ENCODE measurements at regions not wholly inside any gene's neighbourhood (a gene's known extent, or its start where the extent isn't known, plus 50 kb on each side); places are given as distances from the start of the nearest gene placed in this dataset.
"Not testable (repeated sequence)": the region's sequence is repeated elsewhere in the genome, so short reads cannot be mapped to it uniquely, and the experiment has no call there.

DNA sequence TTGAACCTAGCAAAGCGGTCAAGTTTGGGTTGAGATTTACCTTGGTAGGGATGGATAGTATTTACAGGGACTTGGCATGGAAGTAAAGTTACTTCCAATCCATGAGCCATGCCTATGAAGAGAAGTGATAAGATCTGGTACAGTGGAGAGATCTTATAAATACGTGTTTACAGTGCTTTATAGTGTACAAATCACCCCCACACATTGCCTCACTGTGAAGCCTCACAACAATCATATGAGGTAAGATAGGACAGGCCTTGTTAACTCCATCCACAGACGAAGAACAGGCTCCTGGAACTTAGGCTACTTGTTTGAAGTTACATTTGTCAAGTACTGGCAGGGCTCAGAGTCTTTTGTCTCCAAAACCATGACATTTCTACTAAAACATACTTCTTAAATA lies 159.8 kb downstream of the PLPPR4 start:
- H3K4me1 Mint-ChIP-seq (ENCODE audit: low read depth) = no peaks in the 10 kb centered on the region
- H3K9me3 Mint-ChIP-seq (ENCODE audit: low read depth) = peaks cover 15% of the 10 kb centered on the region
- no peak for TF ChIP-seq CTCF (IDR thresholded peaks at IDR 0.05)
- H3K27ac Mint-ChIP-seq (ENCODE audit: unreplicated experiment) = no peak overlapping the region
- peaks cover 13% of the 10 kb centered on the region for H3K27me3 Mint-ChIP-seq (ENCODE audit: low read depth)
- no peak overlapping the region for H3K4me3 Mint-ChIP-seq (ENCODE audit: unreplicated experiment)
- no peaks in the 10 kb centered on the region for H3K36me3 Mint-ChIP-seq (ENCODE audit: low read depth)
- no peak for DNase-seq (ENCODE audit: low spot score)

- Mint-ChIP-seq H3K36me3 (ENCODE audit: low read depth) (no peaks in the 10 kb centered on the region), H3K4me3 (ENCODE audit: unreplicated experiment) (no peak overlapping the region), H3K4me1 (ENCODE audit: low read depth) (no peaks in the 10 kb centered on the region), H3K27ac (ENCODE audit: unreplicated experiment) (no peak overlapping the region), H3K9me3 (ENCODE audit: low read depth) (no peaks in the 10 kb centered on the region), H3K27me3 (ENCODE audit: low read depth) (peaks cover 6% of the 10 kb centered on the region)
- no peak for TF ChIP-seq CTCF (IDR thresholded peaks at IDR 0.05)
- no peak for DNase-seq (ENCODE audit: low spot score)
These were observed 165.5 kb downstream of the PLPPR4 start for GRCh38 chr1:99429754-99430153.

DNA sequence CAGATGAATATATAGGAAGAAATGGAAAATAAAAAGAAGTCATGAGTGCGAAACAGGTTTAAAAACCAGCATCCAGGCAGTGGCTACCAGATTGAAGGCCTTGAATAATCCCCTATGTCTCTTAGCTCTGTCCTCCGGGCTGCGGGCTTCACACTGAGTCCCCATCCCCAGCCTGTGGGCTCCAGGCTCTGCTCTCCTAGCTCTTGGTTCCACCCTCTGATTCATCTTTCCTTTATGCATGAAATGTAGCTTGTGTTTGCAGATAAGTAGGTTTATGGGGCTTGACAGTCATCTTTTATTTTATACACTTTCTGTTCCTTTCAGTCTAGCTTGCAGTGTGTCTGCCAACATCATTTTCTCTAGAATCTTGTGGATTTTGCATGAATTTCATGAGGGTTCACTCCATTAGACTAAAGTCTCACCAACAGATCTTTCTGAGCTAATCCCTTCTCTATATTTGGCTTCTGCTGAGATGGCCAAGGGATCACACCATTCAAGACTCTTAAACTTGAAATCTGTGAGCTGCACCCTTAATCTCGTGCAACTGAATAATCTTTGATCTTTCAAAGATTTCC lies 174.5 kb downstream of the PLPPR4 start:
- Mint-ChIP-seq H3K4me1 (ENCODE audit: low read depth) (peaks cover 10% of the 10 kb centered on the region), H3K4me3 (ENCODE audit: unreplicated experiment) (no peak overlapping the region), H3K36me3 (ENCODE audit: low read depth) (no peaks in the 10 kb centered on the region), H3K27me3 (ENCODE audit: low read depth) (peaks cover 9% of the 10 kb centered on the region), H3K9me3 (ENCODE audit: low read depth) (no peaks in the 10 kb centered on the region), H3K27ac (ENCODE audit: unreplicated experiment) (no peak overlapping the region)
- TF ChIP-seq CTCF (IDR thresholded peaks at IDR 0.05) = no peak
- no peak for DNase-seq (ENCODE audit: low spot score)

DNA sequence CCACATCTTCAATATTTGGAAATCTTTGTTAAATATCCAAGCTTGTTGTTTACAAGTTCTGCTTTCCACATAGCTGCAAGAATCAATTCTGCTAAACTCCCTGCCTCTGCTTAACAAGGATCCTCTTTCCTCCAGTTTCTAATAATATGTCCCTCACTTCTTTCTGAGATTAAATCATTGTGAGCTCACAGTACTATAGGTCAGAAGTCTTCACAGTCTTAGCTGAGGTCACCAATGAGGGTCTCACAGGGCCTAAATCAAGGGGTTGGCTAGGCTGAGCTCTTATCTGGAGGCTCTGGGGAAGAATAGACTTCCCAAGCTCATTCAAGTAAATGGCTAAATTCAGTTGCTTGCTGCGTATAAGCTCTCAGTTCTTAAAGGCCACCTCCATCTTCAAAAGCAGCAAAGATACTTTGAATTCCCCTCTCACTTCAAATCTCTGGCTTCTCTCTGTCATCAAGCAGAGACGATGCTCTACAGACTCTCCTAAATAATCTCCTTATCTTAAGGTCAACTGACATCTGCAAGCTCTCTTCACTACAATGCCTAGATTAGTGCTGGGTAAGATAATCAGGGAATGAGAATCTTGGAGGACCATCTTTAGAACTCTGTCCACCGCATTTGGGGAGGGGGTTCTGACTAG lies 175.3 kb downstream of the PLPPR4 start:
- peaks cover 10% of the 10 kb centered on the region for H3K4me1 Mint-ChIP-seq (ENCODE audit: low read depth)
- no peaks in the 10 kb centered on the region for H3K9me3 Mint-ChIP-seq (ENCODE audit: low read depth)
- TF ChIP-seq CTCF (IDR thresholded peaks at IDR 0.05) = no peak
- H3K27ac Mint-ChIP-seq (ENCODE audit: unreplicated experiment) = no peak overlapping the region
- peaks cover 9% of the 10 kb centered on the region for H3K27me3 Mint-ChIP-seq (ENCODE audit: low read depth)
- no peaks in the 10 kb centered on the region for H3K36me3 Mint-ChIP-seq (ENCODE audit: low read depth)
- H3K4me3 Mint-ChIP-seq (ENCODE audit: unreplicated experiment) = no peak overlapping the region
- no peak for DNase-seq (ENCODE audit: low spot score)

- no peak for DNase-seq (ENCODE audit: low spot score)
- Mint-ChIP-seq H3K27me3 (ENCODE audit: low read depth) (peaks cover 6% of the 10 kb centered on the region), H3K4me3 (ENCODE audit: unreplicated experiment) (no peak overlapping the region)
These were observed 177.2 kb downstream of the PLPPR4 start for GRCh38 chr1:99441299-99442095.

DNA sequence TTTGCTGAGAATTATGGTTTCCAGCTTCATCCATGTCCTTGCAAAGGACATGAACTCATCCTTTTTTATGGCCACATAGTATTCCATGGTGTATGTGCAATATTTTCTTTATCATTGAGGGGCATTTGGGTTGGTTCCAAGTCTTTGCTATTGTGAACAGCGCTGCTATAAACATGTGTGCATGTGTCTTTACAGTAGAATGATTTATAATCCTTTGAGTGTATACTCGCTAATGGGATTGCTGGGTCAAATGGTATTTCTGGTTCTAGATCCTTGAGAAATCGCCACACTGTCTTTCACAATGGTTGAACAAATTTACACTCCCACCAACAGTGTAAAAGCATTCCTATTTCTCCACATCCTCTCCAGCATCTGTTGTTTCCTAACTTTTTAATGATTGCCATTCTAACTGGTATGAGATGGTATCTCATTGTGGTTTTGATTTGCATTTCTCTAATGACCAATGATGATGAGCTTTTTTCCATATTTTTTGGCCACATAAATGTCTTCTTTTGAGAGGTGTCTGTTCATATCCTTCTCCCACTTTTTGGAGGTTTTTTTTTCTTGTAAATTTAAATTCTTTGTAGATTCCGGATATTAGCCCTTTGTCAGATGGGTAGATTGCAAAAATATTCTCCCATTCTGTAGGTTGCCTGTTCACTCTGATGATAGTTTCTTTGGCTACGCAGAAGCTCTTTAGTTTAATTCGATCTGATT lies 180.1 kb downstream of the PLPPR4 start:
- not testable (repeated sequence) for H3K9me3 Mint-ChIP-seq (ENCODE audit: low read depth); H3K4me3 Mint-ChIP-seq (ENCODE audit: unreplicated experiment); H3K36me3 Mint-ChIP-seq (ENCODE audit: low read depth); H3K27ac Mint-ChIP-seq (ENCODE audit: unreplicated experiment); DNase-seq (ENCODE audit: low spot score); H3K27me3 Mint-ChIP-seq (ENCODE audit: low read depth)
- peaks cover 21% of the 10 kb centered on the region for H3K4me1 Mint-ChIP-seq (ENCODE audit: low read depth)

More at GRCh38 chr1:99441299-99442095, 177.2 kb downstream of the PLPPR4 start:
- no peaks in the 10 kb centered on the region for H3K36me3 Mint-ChIP-seq (ENCODE audit: low read depth)
- peaks cover 21% of the 10 kb centered on the region for H3K4me1 Mint-ChIP-seq (ENCODE audit: low read depth)
- no peak overlapping the region for H3K27ac Mint-ChIP-seq (ENCODE audit: unreplicated experiment)
- no peak for TF ChIP-seq CTCF (IDR thresholded peaks at IDR 0.05)
- H3K9me3 Mint-ChIP-seq (ENCODE audit: low read depth) = no peaks in the 10 kb centered on the region
